ENCODE measurements at regions not wholly inside any gene's neighbourhood (a gene's known extent, or its start where the extent isn't known, plus 50 kb on each side); places are given as distances from the start of the nearest gene placed in this dataset.

DNA sequence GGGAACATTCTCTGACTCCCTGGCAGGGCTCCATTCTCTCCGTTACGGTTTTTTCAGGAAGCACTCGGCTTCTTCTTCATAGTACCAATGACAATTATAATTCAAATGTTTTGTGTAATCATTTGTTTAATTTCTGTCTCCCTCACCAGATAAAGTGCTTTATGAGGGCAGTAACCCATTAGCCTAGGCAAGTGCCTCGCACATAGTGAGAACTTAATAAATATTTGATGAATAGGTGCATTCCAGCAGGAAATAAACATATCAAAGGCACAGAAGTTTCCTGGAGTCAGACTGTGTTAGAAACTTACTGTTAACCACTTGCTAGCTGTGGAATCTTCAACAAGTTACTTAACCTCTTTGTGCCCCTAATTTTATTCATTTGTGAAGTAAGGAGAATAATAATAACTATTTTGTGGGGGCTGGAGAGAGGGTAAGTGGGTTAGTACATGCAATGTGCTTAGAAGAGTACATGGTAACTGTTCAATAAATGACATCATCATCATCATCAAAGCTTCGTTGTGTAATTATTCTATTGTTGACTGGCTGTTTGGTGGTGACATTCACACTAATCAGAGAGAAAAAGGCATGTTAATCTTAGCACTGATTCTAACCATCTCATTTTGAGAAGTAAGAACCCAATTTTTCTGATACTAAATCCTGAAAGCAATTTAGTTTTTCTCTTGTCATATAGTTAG is 352.3 kb downstream of the INSIG2 start:
- Mint-ChIP-seq H3K4me3 (no peak overlapping the region), H3K27me3 (ENCODE audit: insufficient read depth, low read depth) (peaks cover 3% of the 10 kb centered on the region), H3K36me3 (no peaks in the 10 kb centered on the region), H3K27ac (no peak overlapping the region), H3K4me1 (peaks cover 34% of the 10 kb centered on the region), H3K9me3 (no peaks in the 10 kb centered on the region)
- H3K9ac ChIP-seq, result no peak overlapping the region
- no peak for TF ChIP-seq EZH2 (IDR thresholded peaks at IDR 0.05)
- no peak for TF ChIP-seq CTCF (IDR thresholded peaks at IDR 0.05)
- no peak for TF ChIP-seq EZH2phosphoT487 (IDR thresholded peaks at IDR 0.05)
- no peaks in the 10 kb centered on the region for H4K20me1 ChIP-seq (ENCODE audit: low read depth)
- H3K27ac ChIP-seq, result no peak overlapping the region
- H3K9me3 ChIP-seq (ENCODE audit: low read depth), result no peaks in the 10 kb centered on the region
- no peaks in the 10 kb centered on the region for H3F3A ChIP-seq (ENCODE audit: low read depth)
- no peak overlapping the region for H3K4me2 ChIP-seq
- H3K4me1 ChIP-seq, result no peaks in the 10 kb centered on the region
- H3K4me3 ChIP-seq, result no peak overlapping the region
- H2AFZ ChIP-seq (replicated peaks), result no peak overlapping the region
- no peaks in the 10 kb centered on the region for H3K27me3 ChIP-seq
- no peaks in the 10 kb centered on the region for H3K79me2 ChIP-seq (ENCODE audit: low read depth)
- no peaks in the 10 kb centered on the region for H3K36me3 ChIP-seq
- DNase-seq (ENCODE audit: low spot score), result no peak

DNA sequence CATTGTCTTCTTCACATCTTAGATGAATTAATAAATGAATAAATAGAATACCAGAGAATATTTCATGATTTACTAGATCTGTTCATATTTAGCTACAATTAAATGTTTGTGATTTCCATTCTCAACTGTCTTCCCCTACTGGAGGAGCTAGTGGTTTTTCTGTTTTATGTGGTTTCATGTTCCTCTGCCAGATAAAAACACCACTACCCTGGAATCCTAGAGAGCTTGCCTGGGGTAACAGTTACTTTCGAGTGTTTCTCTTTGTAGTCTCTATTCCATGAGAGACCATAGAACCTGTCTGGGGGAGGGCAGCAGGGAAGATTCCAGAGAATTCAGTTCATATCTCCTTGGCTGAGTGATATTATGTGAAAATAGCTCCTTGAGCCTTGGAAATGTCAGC is 349.2 kb downstream of the INSIG2 start:
- Histone ChIP-seq H2AFZ (replicated peaks) (no peak overlapping the region), H4K20me1 (ENCODE audit: low read depth) (no peaks in the 10 kb centered on the region), H3K27me3 (no peaks in the 10 kb centered on the region), H3K4me2 (no peak overlapping the region), H3K4me3 (no peak overlapping the region), H3K27ac (no peak overlapping the region), H3K36me3 (no peaks in the 10 kb centered on the region), H3K9ac (no peak overlapping the region), H3F3A (ENCODE audit: low read depth) (no peaks in the 10 kb centered on the region), H3K9me3 (ENCODE audit: low read depth) (no peaks in the 10 kb centered on the region), H3K79me2 (ENCODE audit: low read depth) (no peaks in the 10 kb centered on the region), H3K4me1 (no peaks in the 10 kb centered on the region)
- TF ChIP-seq EZH2 (IDR thresholded peaks at IDR 0.05), result no peak
- no peak for TF ChIP-seq CTCF (IDR thresholded peaks at IDR 0.05)
- TF ChIP-seq EZH2phosphoT487 (IDR thresholded peaks at IDR 0.05), result no peak
- H3K9me3 Mint-ChIP-seq, result peaks cover 2% of the 10 kb centered on the region
- H3K4me3 Mint-ChIP-seq, result no peak overlapping the region
- DNase-seq (ENCODE audit: low spot score), result no peak
- peaks cover 5% of the 10 kb centered on the region for H3K27me3 Mint-ChIP-seq (ENCODE audit: insufficient read depth, low read depth)
- peaks cover 36% of the 10 kb centered on the region for H3K4me1 Mint-ChIP-seq
- H3K36me3 Mint-ChIP-seq, result no peaks in the 10 kb centered on the region
- H3K27ac Mint-ChIP-seq, result no peak overlapping the region

GRCh38 chr2:118431997-118432396 is 343.7 kb downstream of the INSIG2 start:
- H2AFZ ChIP-seq (replicated peaks), result no peak overlapping the region
- no peak overlapping the region for H3K9ac ChIP-seq
- Mint-ChIP-seq H3K4me1 (peaks cover 7% of the 10 kb centered on the region), H3K4me3 (no peak overlapping the region), H3K27me3 (ENCODE audit: insufficient read depth, low read depth) (peaks cover 2% of the 10 kb centered on the region), H3K27ac (no peak overlapping the region), H3K36me3 (no peaks in the 10 kb centered on the region), H3K9me3 (peaks cover 5% of the 10 kb centered on the region)
- H4K20me1 ChIP-seq (ENCODE audit: low read depth), result no peaks in the 10 kb centered on the region
- no peaks in the 10 kb centered on the region for H3K4me1 ChIP-seq
- H3K27ac ChIP-seq, result no peak overlapping the region
- H3K79me2 ChIP-seq (ENCODE audit: low read depth), result no peaks in the 10 kb centered on the region
- H3K4me3 ChIP-seq, result no peak overlapping the region
- no peak overlapping the region for H3K4me2 ChIP-seq
- no peak for DNase-seq (ENCODE audit: low spot score)
- peaks cover 5% of the 10 kb centered on the region for H3K27me3 ChIP-seq
- no peaks in the 10 kb centered on the region for H3K36me3 ChIP-seq
- H3F3A ChIP-seq (ENCODE audit: low read depth), result no peaks in the 10 kb centered on the region
- H3K9me3 ChIP-seq (ENCODE audit: low read depth), result no peaks in the 10 kb centered on the region
- TF ChIP-seq EZH2phosphoT487 (IDR thresholded peaks at IDR 0.05) (no peak), CTCF (IDR thresholded peaks at IDR 0.05) (no peak), EZH2 (IDR thresholded peaks at IDR 0.05) (no peak)

All from neural progenitor cell (in vitro differentiated cells).